Tibial nerve (tissue), 4 donors: ENCODE measurements at regions not wholly inside any gene's neighbourhood (a gene's known extent, or its start where the extent isn't known, plus 50 kb on each side); places are given as distances from the start of the nearest gene placed in this dataset.

Experiments
- DNase-seq, 2 donors: peaks; one replicate each; pipeline ENCODE4 v3.0.0-alpha.2; 2019; ENCODE audit warnings: low spot score in 2 of 2
- H3K27ac ChIP-seq, 4 donors: fragments of 200-600 bp; sonication (generic) in 3 of 4; one replicate each; pipeline ENCODE4 v1.5.1; 2017 to 2019; ENCODE audit warnings: mild to moderate bottlenecking in 1 of 4
- H3K27me3 ChIP-seq, 2 donors: fragments of 200-600 bp; sonication (generic) in 1 of 2; one replicate each; pipeline versions ENCODE4 v1.5.1 to v1.6.0; 2017 to 2019
- H3K36me3 ChIP-seq, 3 donors: fragments of 200-600 bp; sonication (generic); one replicate each; pipeline ENCODE4 v1.5.1; 2018 to 2019
- H3K4me1 ChIP-seq, 4 donors: fragments of 200-600 bp; sonication (generic) in 3 of 4; one replicate each; pipeline ENCODE4 v1.5.1; 2017 to 2019
- H3K4me3 ChIP-seq, 4 donors: fragments of 200-600 bp; sonication (generic) in 3 of 4; one replicate each; pipeline ENCODE4 v1.5.1; 2017 to 2019; ENCODE audit warnings: mild to moderate bottlenecking in 1 of 4, moderate library complexity in 1 of 4
- H3K9me3 ChIP-seq, 4 donors: fragments of 200-600 bp; sonication (generic) in 3 of 4; one replicate each; pipeline ENCODE4 v1.5.1; 2017 to 2019
- EP300 ChIP-seq, 2 donors: sonication (generic); formaldehyde crosslinking; IDR thresholded peaks; one replicate each; pipeline ENCODE4 v1.6.1; 2017; ENCODE audit warnings: antibody characterized with exemption in 2 of 2, mild to moderate bottlenecking in 1 of 2
- POLR2A ChIP-seq, 2 donors: fragments of 450-650 bp; IDR thresholded peaks; one replicate each; pipeline ENCODE4 v1.6.1; 2017; ENCODE audit warnings: antibody characterized with exemption in 2 of 2, mild to moderate bottlenecking in 2 of 2, moderate library complexity in 2 of 2
- WGBS, 2 donors: methylation state at CpG; one replicate each; pipeline ENCODE4 v1.1.5; 2018; 5-methylcytosine and 5-hydroxymethylcytosine counted together
- TF ChIP-seq, protein P1 (sequence below), 5 experiments: fragments of 200-600 bp in 3 of 5; fragments of 450-650 bp in 2 of 5; sonication (generic) in 3 of 5; IDR thresholded peaks; one replicate each; pipeline ENCODE4 v1.5.1; 2016 to 2019; ENCODE audit warnings: antibody characterized with exemption in 5 of 5, mild to moderate bottlenecking in 3 of 5, moderate library complexity in 2 of 5

GRCh38 chr5:57338868-57339340 is 143.7 kb downstream of the ACTBL2 start:
- H3K4me1 ChIP-seq, result no peaks in the 10 kb centered on the region
- no peak for DNase-seq
- H3K9me3 ChIP-seq, result no peaks in the 10 kb centered on the region
- TF ChIP-seq EP300 (IDR thresholded peaks at IDR 0.05) (no peak), POLR2A (IDR thresholded peaks at IDR 0.05) (no peak)
- TF ChIP-seq, protein P1, sequence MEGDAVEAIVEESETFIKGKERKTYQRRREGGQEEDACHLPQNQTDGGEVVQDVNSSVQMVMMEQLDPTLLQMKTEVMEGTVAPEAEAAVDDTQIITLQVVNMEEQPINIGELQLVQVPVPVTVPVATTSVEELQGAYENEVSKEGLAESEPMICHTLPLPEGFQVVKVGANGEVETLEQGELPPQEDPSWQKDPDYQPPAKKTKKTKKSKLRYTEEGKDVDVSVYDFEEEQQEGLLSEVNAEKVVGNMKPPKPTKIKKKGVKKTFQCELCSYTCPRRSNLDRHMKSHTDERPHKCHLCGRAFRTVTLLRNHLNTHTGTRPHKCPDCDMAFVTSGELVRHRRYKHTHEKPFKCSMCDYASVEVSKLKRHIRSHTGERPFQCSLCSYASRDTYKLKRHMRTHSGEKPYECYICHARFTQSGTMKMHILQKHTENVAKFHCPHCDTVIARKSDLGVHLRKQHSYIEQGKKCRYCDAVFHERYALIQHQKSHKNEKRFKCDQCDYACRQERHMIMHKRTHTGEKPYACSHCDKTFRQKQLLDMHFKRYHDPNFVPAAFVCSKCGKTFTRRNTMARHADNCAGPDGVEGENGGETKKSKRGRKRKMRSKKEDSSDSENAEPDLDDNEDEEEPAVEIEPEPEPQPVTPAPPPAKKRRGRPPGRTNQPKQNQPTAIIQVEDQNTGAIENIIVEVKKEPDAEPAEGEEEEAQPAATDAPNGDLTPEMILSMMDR (IDR thresholded peaks at IDR 0.05), result no peak
- H3K27ac ChIP-seq, result no peak overlapping the region
- H3K36me3 ChIP-seq, result no peaks in the 10 kb centered on the region
- H3K4me3 ChIP-seq, result no peak overlapping the region
- 65 to 68% methylated on average over 3 of the region's 3 CpGs for WGBS, 2 donors
- no peaks in the 10 kb centered on the region for H3K27me3 ChIP-seq

GRCh38 chr5:57338068-57338867 is 144.3 kb downstream of the ACTBL2 start:
- WGBS, 2 donors, result 71% methylated on average over 4 of the region's 4 CpGs
- no peaks in the 10 kb centered on the region for H3K4me1 ChIP-seq
- no peaks in the 10 kb centered on the region for H3K9me3 ChIP-seq
- no peak for DNase-seq
- no peaks in the 10 kb centered on the region for H3K27me3 ChIP-seq
- H3K27ac ChIP-seq, result no peak overlapping the region
- no peaks in the 10 kb centered on the region for H3K36me3 ChIP-seq
- no peak overlapping the region for H3K4me3 ChIP-seq
- TF ChIP-seq POLR2A (IDR thresholded peaks at IDR 0.05), result no peak
- TF ChIP-seq EP300 (IDR thresholded peaks at IDR 0.05), result no peak
- TF ChIP-seq, protein P1 (IDR thresholded peaks at IDR 0.05), result no peak

- DNase-seq, result no peak
- H3K9me3 ChIP-seq, result no peaks in the 10 kb centered on the region
- WGBS, 2 donors, result 45 to 61% methylated on average over 1 of the region's 1 CpG
- no peaks in the 10 kb centered on the region for H3K4me1 ChIP-seq
- H3K27me3 ChIP-seq, result no peaks in the 10 kb centered on the region
- no peak overlapping the region for H3K4me3 ChIP-seq
- TF ChIP-seq POLR2A (IDR thresholded peaks at IDR 0.05) (no peak), EP300 (IDR thresholded peaks at IDR 0.05) (no peak)
- TF ChIP-seq, protein P1 (IDR thresholded peaks at IDR 0.05), result no peak
- no peaks in the 10 kb centered on the region for H3K36me3 ChIP-seq
- H3K27ac ChIP-seq, result no peak overlapping the region
Measured at GRCh38 chr5:57335092-57335660, 147.4 kb downstream of the ACTBL2 start.

GRCh38 chr5:57334475-57334874 is 148.1 kb downstream of the ACTBL2 start:
- no peak for DNase-seq
- WGBS, 2 donors, result 88 to 89% methylated on average over 1 of the region's 1 CpG
- TF ChIP-seq, protein P1 (IDR thresholded peaks at IDR 0.05), result no peak
- no peak for TF ChIP-seq EP300 (IDR thresholded peaks at IDR 0.05)
- Histone ChIP-seq H3K27me3 (no peaks in the 10 kb centered on the region), H3K36me3 (no peaks in the 10 kb centered on the region), H3K4me3 (no peak overlapping the region), H3K27ac (no peak overlapping the region), H3K4me1 (no peaks in the 10 kb centered on the region), H3K9me3 (no peaks in the 10 kb centered on the region)

DNA sequence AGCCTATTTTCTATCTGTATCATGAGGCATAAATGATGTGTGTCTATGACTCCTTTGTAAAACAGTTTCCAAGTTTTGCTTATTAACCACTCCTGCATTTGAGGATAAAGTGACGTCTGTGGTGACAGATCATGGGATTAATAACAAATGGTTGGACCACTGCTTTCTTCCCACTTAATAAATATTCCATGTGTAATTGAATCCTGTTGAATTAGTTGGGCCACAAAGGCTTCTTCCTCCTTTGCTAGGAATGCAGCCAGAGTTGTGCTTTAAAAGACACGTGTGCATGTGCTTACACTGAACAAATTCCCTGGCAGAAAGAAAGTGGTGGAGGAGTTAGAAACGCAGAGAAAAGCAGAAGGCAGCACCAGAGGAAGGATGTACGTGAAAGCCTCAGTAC is 150.2 kb downstream of the ACTBL2 start:
- no peak overlapping the region for H3K27ac ChIP-seq
- H3K9me3 ChIP-seq, result no peaks in the 10 kb centered on the region
- DNase-seq, result no peak
- H3K27me3 ChIP-seq, result no peaks in the 10 kb centered on the region
- no peak for TF ChIP-seq POLR2A (IDR thresholded peaks at IDR 0.05)
- no peak for TF ChIP-seq EP300 (IDR thresholded peaks at IDR 0.05)
- TF ChIP-seq, protein P1 (IDR thresholded peaks at IDR 0.05), result no peak
- no peak overlapping the region for H3K4me3 ChIP-seq
- WGBS, 2 donors, result 37 to 40% methylated on average over 4 of the region's 4 CpGs
- no peaks in the 10 kb centered on the region for H3K36me3 ChIP-seq
- no peaks in the 10 kb centered on the region for H3K4me1 ChIP-seq
